ELF-1 (cell line): ENCODE measurements at regions not wholly inside any gene's neighbourhood (a gene's known extent, or its start where the extent isn't known, plus 50 kb on each side); places are given as distances from the start of the nearest gene placed in this dataset.

Experiments used
- DNase-seq: peaks from one replicate; pipeline ENCODE4 v3.0.0-alpha.2; 2016; ENCODE audit warnings: low read depth, low spot score

- no peak for DNase-seq
Measured at GRCh38 chr2:145731467-145731866, 1211.5 kb upstream of the ZEB2 start.

DNA sequence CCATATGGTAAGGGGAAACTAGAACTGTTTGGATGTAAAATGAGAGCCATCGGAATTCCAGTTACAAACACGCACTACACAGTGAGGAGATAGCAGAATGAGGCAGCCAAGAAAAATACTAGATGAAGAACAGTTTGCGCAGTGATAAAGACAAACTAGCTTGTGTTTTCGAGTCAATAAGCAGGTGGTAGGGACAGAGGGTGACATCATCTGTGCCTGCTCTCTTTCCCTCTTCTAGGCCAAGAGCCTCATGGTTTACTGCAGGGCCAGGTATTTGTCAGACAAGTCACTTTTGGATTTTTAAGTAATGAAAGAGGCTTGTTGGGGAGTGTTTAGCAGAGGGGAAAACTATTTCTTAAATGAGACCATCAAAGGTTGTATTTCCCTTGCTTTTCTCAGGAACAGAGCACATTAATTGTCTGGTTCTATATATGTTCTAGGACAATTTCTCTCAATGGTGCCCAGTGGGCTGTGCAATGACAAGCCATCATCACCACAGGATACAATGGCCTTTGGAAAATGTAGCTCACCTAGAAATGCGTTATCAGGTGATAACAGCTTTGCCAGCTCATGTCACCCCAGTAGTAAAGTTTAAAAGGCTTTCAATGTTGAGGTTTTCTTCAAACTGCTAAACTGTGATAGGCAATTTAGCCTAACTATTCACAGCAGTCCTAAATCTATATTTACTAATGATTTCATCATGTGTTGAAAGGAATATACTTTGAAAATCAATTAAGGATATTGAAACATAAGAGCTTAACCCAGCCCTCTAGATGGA, 1210.3 kb upstream of the ZEB2 start:
- DNase-seq = no peak

DNA sequence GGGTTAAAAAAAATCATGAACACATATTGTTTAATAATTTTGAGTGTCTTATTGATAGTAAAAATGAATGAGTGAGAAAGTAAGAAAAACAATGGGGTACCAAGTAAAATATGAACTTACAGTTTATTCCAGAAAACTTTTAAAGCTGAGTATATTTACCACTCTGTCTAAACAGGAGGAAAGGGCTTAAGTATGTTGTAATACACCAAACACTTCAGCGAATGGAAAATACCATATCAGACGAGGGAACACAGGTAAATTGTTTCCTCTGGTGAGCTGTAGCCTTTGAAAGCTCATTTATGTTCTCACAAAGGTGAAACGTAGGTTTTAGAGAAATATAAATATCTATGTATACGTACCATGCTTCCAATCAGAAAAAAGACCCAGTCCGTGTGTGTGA, 1209.6 kb upstream of the ZEB2 start:
- no peak for DNase-seq

- DNase-seq = no peak
Measured at GRCh38 chr2:145728511-145728910, 1208.6 kb upstream of the ZEB2 start.

GRCh38 chr2:145725876-145726275, 1206.0 kb upstream of the ZEB2 start:
- DNase-seq = no peak

DNA sequence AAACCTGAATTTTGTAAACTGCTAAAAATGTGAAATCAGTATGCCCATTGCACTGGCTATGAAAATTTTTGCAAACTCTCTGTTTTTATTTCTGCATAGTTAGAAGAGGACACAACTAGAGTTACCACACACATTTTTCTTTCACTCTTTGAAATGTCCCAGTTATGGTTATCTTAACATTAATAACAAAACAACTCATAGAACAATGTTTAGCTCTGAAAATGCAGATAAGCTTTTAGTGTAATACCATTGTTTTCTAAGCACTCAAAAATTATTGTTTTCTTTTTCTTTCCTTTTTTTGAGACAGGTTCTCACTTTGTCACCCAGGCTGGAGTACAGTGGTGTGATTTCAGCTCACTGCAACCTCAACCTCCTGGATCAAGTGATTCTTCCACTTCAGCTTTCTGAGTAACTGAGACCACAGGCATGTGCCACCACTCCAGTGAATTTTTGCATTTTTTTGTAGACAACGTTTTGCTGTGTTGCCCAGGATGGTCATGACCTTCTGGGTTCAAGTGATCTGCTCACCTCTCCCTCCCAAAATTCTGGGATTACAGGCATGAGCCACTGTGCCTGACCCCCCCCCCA, 1204.5 kb upstream of the ZEB2 start:
- DNase-seq = no peak

DNA sequence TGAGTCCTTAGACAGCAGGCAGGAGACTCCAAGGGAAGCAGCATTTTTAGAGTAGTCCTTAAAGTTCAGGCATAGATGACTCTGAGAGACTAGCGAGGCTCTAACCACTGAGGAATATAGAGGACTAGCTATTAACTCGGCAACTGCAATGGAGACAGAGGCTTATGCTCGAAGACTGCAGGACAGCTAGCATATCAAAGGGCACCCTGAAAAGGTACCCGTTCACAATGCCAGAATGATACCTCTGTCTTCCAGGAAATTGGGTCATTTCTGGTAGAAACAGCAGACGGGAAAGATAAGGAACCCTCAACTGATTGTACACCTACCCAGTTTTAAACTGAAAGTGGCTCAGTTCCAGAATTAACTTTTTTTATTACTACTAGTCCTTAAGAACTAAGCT, 1204.0 kb upstream of the ZEB2 start:
- DNase-seq = no peak

DNA sequence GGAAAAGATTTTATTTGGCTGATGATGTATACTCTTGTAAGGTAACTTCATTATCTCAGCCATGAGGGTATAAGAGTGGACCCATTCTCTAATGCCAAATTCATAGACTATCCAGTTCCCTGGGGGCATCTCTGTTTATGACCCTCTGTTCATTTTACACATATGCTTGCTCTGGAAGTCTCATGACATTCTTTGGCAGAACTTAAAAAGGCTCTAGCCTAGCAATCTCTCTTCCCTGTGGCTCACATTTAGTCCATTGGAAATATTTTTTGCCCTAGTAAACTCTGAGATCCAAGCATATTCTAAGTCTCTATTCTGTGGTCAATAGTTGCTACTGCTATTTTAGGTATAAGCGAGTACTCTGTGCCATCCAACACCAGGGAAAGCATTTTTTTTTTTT, 1201.8 kb upstream of the ZEB2 start:
- no peak for DNase-seq

DNA sequence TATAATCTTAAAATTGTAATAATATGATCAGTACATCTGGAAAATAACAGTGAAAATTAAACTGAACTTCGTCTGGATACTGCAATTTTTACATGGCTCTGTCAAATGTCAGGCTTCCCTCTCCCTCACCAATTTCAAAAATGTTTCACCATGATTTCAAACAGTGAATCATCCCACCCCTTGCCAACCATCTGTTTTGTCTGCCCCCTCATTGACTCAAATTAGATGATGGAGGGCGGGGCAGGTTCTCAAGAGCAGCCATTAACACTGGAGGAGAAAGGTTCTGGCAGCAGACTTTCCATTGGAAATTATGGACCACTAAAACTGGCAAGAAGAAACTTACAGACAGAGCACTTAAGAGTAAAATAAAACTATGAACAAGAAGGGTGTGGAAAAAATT, 1195.7 kb upstream of the ZEB2 start:
- DNase-seq = no peak

- DNase-seq = no peak
Measured at GRCh38 chr2:145710303-145710702, 1190.4 kb upstream of the ZEB2 start.

DNA sequence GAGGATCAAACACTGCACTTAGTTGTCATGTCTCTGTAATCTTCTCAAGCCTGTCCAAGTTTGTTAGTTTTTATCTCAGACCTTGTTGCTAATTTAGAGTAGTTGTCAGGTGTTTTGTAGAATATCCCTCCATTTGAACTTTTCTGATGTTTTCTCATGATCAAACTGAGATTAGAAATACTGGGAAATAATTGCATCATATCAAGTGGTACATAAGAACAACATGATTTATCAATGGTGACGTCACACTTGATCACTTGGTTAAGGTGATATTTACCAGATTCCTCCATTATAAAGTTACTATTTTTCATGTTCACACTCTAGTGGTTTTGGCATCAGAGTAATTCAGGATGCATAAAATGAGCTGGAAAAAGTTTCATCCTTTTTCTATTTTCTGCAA, 1182.4 kb upstream of the ZEB2 start:
- no peak for DNase-seq

GRCh38 chr2:145692971-145693478, 1173.1 kb upstream of the ZEB2 start:
- DNase-seq = no peak

- DNase-seq = no peak
Measured at GRCh38 chr2:145691659-145692058, 1171.7 kb upstream of the ZEB2 start.

- no peak for DNase-seq
Measured at GRCh38 chr2:145690183-145690778, 1170.4 kb upstream of the ZEB2 start.

- no peak for DNase-seq
Measured at GRCh38 chr2:145689277-145689676, 1169.4 kb upstream of the ZEB2 start.

DNA sequence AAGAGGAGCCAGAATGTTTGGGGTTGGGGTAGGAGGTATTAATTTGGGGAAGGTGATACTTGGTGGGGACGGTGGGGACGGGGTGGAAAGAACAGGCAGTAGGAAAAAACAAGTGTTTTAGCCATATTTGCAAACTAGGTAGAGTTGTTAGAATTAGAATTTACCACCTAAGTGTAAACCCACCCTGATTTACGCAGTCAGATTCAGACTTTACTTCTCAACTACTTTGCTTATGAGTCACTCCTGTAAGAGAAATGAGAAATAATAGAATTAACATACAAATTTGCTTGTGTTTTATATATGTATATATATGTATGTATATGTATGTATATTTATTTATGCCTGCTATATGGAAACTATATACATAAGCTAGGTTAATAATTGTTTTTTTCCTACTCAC, 1168.2 kb upstream of the ZEB2 start:
- DNase-seq = no peak

GRCh38 chr2:145687442-145688134, 1167.7 kb upstream of the ZEB2 start:
- no peak for DNase-seq

GRCh38 chr2:145685383-145686050, 1165.6 kb upstream of the ZEB2 start:
- DNase-seq = no peak

- no peak for DNase-seq
Measured at GRCh38 chr2:145682546-145683157, 1162.7 kb upstream of the ZEB2 start.

GRCh38 chr2:145680276-145680675, 1160.4 kb upstream of the ZEB2 start:
- no peak for DNase-seq

DNA sequence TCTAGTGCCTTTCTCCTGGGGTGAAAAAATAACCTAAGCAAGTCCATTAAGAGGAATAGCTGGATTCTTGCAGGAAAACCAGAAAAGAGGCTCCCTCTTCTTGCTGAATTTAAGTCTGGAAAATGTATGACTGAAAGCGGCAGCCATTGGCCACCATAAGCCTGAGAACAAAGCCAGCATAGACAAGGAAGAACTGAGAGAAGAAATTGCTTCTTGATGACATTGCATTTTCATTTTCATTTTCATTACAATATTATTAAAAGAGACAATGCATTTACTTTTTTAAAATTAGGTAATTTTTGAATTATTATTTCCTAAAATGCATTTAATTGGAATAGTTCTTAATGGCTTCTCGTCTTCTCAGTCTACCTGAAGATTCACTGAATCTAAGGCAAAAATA, 1157.5 kb upstream of the ZEB2 start:
- DNase-seq = no peak
